Spinal cord (tissue), 9 donors: ENCODE measurements at regions not wholly inside any gene's neighbourhood (a gene's known extent, or its start where the extent isn't known, plus 50 kb on each side); places are given as distances from the start of the nearest gene placed in this dataset.

Source experiments
- DNase-seq, 6 donors: peaks; one replicate each; pipeline versions ENCODE4 v3.0.0 to v3.0.0-alpha.2; 2013 to 2015; ENCODE audit warnings: low spot score in 6 of 6, low read depth in 4 of 6
- H3K27ac ChIP-seq: one replicate; pipeline ENCODE4 v1.5.1; 2013; ENCODE audit warnings: low read depth, low read length, control low read depth
- H3K27me3 ChIP-seq: one replicate; pipeline ENCODE4 v1.6.1; 2013; ENCODE audit warnings: low read length; ENCODE audit not compliant: control insufficient read depth, insufficient read depth
- H3K36me3 ChIP-seq: one replicate; pipeline ENCODE4 v1.6.1; 2013; ENCODE audit warnings: low read length; ENCODE audit not compliant: control insufficient read depth, insufficient read depth
- H3K4me1 ChIP-seq: one replicate; pipeline ENCODE4 v1.6.1; 2013; ENCODE audit warnings: low read length; ENCODE audit not compliant: control insufficient read depth, insufficient read depth
- H3K4me3 ChIP-seq: one replicate; pipeline ENCODE4 v1.5.1; 2013; ENCODE audit warnings: low read depth, low read length, control low read depth
- H3K9me3 ChIP-seq: one replicate; pipeline ENCODE4 v1.6.1; 2013; ENCODE audit warnings: low read length; ENCODE audit not compliant: control insufficient read depth, insufficient read depth
- WGBS: methylation state at CpG from one replicate; pipeline ENCODE4 v1.1.5; 2013; ENCODE audit warnings: missing lambda C conversion rate; ENCODE audit not compliant: insufficient coverage; 5-methylcytosine and 5-hydroxymethylcytosine counted together
- donor health status: healthy.

DNA sequence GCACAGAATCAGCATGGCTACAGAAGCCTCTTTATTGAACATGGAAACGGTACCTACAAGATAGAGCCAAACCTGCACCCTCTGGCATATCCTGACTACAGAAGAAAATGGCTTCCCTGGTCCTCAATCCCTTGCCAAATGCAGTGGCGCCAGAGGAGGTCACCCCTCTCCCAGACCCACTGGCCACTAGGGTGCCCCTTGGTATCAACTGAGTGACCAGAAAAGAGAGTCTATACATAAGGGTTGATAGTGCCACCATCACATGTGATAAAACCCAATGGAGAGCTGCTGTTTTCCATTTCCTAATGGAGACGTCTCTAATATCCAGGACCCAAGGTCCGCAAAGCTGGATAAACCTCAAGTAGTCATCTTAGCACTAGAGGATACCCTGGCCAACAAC, 52.7 kb upstream of the ALK start:
- no peak overlapping the region for H3K27ac ChIP-seq
- no peaks in the 10 kb centered on the region for H3K36me3 ChIP-seq
- H3K9me3 ChIP-seq, result no peaks in the 10 kb centered on the region
- H3K27me3 ChIP-seq, result no peaks in the 10 kb centered on the region
- H3K4me3 ChIP-seq, result no peak overlapping the region
- H3K4me1 ChIP-seq, result no peaks in the 10 kb centered on the region
- DNase-seq, result no peak
- WGBS, result 100% methylated on average over 2 of the region's 4 CpGs

- Histone ChIP-seq H3K9me3 (no peaks in the 10 kb centered on the region), H3K27me3 (no peaks in the 10 kb centered on the region), H3K27ac (no peak overlapping the region), H3K4me1 (no peaks in the 10 kb centered on the region), H3K4me3 (no peak overlapping the region), H3K36me3 (no peaks in the 10 kb centered on the region)
- 60% methylated on average over 1 of the region's 3 CpGs for WGBS
- DNase-seq, result peak in 1 of 6 donors; percentile 52
Measured at GRCh38 chr2:29977284-29977683, 55.9 kb upstream of the ALK start.

- Histone ChIP-seq H3K4me3 (no peak overlapping the region), H3K36me3 (no peaks in the 10 kb centered on the region), H3K27ac (no peak overlapping the region), H3K4me1 (no peaks in the 10 kb centered on the region), H3K27me3 (no peaks in the 10 kb centered on the region), H3K9me3 (no peaks in the 10 kb centered on the region)
- DNase-seq, result no peak
- 100% methylated on average over 2 of the region's 4 CpGs for WGBS
Measured at GRCh38 chr2:29981402-29981801, 60.0 kb upstream of the ALK start.

- Histone ChIP-seq H3K9me3 (no peaks in the 10 kb centered on the region), H3K4me1 (no peaks in the 10 kb centered on the region), H3K36me3 (no peaks in the 10 kb centered on the region), H3K27ac (no peak overlapping the region), H3K4me3 (no peak overlapping the region), H3K27me3 (no peaks in the 10 kb centered on the region)
- DNase-seq, result no peak
- no CpG with 5 or more reads among the region's 4 CpGs for WGBS
Measured at GRCh38 chr2:29983308-29983707, 61.9 kb upstream of the ALK start.

DNA sequence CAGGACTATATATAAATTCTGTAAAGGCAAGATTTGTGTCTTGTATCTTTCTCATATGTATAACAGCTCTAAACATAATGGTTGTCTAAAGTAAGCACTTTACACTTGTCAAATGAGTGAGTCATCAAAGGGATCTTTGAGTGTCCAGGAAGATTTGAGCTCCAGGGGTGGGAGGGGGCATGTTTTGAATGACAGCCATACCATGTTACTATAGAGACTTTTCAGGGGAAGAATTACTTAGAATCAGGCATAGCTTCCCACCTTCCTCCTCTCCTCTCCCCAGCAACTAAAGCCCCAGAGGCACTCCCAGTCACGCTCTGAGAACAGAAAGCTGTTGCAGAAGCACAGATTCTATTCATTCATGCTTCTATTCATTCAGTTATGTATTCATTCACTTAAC, 65.8 kb upstream of the ALK start:
- WGBS, result no CpG with 5 or more reads among the region's 1 CpG
- no peaks in the 10 kb centered on the region for H3K36me3 ChIP-seq
- peak in 2 of 6 donors; percentile 13 to 48 for DNase-seq

DNA sequence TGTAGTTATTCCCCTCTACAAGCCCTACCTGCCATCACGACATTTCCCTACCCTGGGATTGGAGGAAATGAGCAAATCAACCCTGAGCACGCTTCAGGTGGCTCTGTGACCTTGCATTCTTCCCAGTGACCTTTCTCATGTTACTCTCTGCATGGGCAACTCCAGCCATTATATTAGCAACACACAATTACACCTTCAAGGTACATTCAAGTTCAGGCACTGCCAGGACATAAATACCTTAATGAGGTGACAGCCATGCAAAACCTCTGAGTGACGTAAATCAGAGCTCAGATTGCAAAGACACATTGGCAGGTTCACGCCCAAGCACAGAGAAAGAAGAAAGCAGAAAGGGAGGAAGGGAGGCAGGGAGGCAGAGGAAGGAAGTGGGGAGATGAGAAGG, 68.7 kb upstream of the ALK start:
- H3K36me3 ChIP-seq, result no peaks in the 10 kb centered on the region
- no peaks in the 10 kb centered on the region for H3K27me3 ChIP-seq
- H3K9me3 ChIP-seq, result no peaks in the 10 kb centered on the region
- WGBS, result 78% methylated on average over 4 of the region's 4 CpGs
- H3K4me1 ChIP-seq, result no peaks in the 10 kb centered on the region
- peak in 1 of 6 donors; percentile 38 for DNase-seq
- H3K27ac ChIP-seq, result no peak overlapping the region
- no peak overlapping the region for H3K4me3 ChIP-seq

More for the DNA sequence above, 65.8 kb upstream of the ALK start:
- Histone ChIP-seq H3K4me3 (no peak overlapping the region), H3K4me1 (no peaks in the 10 kb centered on the region), H3K9me3 (no peaks in the 10 kb centered on the region), H3K27ac (no peak overlapping the region), H3K27me3 (no peaks in the 10 kb centered on the region)

GRCh38 chr2:29991086-29991485, 69.7 kb upstream of the ALK start:
- Histone ChIP-seq H3K36me3 (no peaks in the 10 kb centered on the region), H3K27me3 (no peaks in the 10 kb centered on the region), H3K4me1 (no peaks in the 10 kb centered on the region), H3K4me3 (no peak overlapping the region), H3K9me3 (no peaks in the 10 kb centered on the region), H3K27ac (no peak overlapping the region)
- no peak for DNase-seq
- WGBS, result 84% methylated on average over 3 of the region's 3 CpGs

GRCh38 chr2:29995241-29995640, 73.9 kb upstream of the ALK start:
- H3K27ac ChIP-seq, result no peak overlapping the region
- H3K4me1 ChIP-seq, result no peaks in the 10 kb centered on the region
- no peaks in the 10 kb centered on the region for H3K27me3 ChIP-seq
- H3K36me3 ChIP-seq, result no peaks in the 10 kb centered on the region
- no peak for DNase-seq
- 67% methylated on average over 1 of the region's 1 CpG for WGBS
- no peak overlapping the region for H3K4me3 ChIP-seq
- peaks cover 3% of the 10 kb centered on the region for H3K9me3 ChIP-seq

- H3K36me3 ChIP-seq, result no peaks in the 10 kb centered on the region
- no peak for DNase-seq
- H3K9me3 ChIP-seq, result peaks cover 3% of the 10 kb centered on the region
- no peak overlapping the region for H3K27ac ChIP-seq
- H3K4me3 ChIP-seq, result no peak overlapping the region
- no peaks in the 10 kb centered on the region for H3K4me1 ChIP-seq
- no peaks in the 10 kb centered on the region for H3K27me3 ChIP-seq
Measured at GRCh38 chr2:30003128-30003527, 81.7 kb upstream of the ALK start.

DNA sequence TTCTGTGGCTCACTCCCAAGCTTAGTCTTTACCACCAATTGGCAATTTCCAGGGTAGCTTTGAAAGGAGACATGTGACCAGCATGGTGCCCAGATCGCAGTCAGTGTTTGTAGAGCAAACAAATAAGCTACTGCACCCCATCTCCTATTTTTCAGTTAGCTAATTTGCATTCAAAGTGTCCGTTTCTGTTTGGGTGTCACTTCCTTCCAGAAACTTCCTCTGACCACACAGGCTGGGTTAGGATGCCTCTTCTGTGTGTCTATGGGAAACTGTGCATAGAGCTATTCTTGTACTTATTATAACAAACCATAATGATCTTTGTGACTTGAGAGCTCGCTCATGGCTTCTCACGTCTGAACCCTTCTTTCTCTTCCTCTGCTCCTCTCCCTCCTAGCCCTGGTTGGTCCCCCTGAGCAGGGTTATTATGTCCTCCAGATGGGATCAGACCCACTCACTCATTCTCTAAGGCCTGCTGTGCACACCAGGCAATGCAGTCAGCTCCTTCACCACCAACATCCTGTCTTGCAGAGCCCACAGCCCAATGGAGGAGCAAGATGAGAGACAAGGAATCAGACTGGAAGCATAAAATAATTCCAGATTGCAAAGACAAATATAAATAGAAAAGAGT, 101.2 kb upstream of the ALK start:
- H3K27me3 ChIP-seq, result no peaks in the 10 kb centered on the region

More for the DNA sequence above, 101.2 kb upstream of the ALK start:
- 79% methylated on average over 3 of the region's 4 CpGs for WGBS
- Histone ChIP-seq H3K9me3 (no peaks in the 10 kb centered on the region), H3K4me1 (peaks cover 10% of the 10 kb centered on the region), H3K36me3 (no peaks in the 10 kb centered on the region), H3K4me3 (no peak overlapping the region), H3K27ac (no peak overlapping the region)
- DNase-seq, result no peak
